ENCODE measurements at regions not wholly inside any gene's neighbourhood (a gene's known extent, or its start where the extent isn't known, plus 50 kb on each side); places are given as distances from the start of the nearest gene placed in this dataset.

GRCh38 chr16:59411961-59412841, 678.1 kb upstream of the GOT2 start:
- no peak for DNase-seq (ENCODE audit: low read depth)

GRCh38 chr16:59410451-59410850, 676.3 kb upstream of the GOT2 start:
- DNase-seq (ENCODE audit: low read depth): no peak

GRCh38 chr16:59405802-59406201, 671.7 kb upstream of the GOT2 start:
- no peak for DNase-seq (ENCODE audit: low read depth)

- DNase-seq (ENCODE audit: low read depth): no peak
These were observed 670.4 kb upstream of the GOT2 start for GRCh38 chr16:59404509-59404908.

GRCh38 chr16:59400830-59401229, 666.7 kb upstream of the GOT2 start:
- no peak for DNase-seq (ENCODE audit: low read depth)

GRCh38 chr16:59397638-59398037, 663.5 kb upstream of the GOT2 start:
- no peak for DNase-seq (ENCODE audit: low read depth)

GRCh38 chr16:59394526-59394925, 660.4 kb upstream of the GOT2 start:
- no peak for DNase-seq (ENCODE audit: low read depth)

GRCh38 chr16:59392911-59393310, 658.8 kb upstream of the GOT2 start:
- no peak for DNase-seq (ENCODE audit: low read depth)

GRCh38 chr16:59391617-59392364, 657.7 kb upstream of the GOT2 start:
- no peak for DNase-seq (ENCODE audit: low read depth)

- DNase-seq (ENCODE audit: low read depth): peak; percentile 6
These were observed 651.8 kb upstream of the GOT2 start for GRCh38 chr16:59385959-59386358.

- no peak for DNase-seq (ENCODE audit: low read depth)
These were observed 651.4 kb upstream of the GOT2 start for GRCh38 chr16:59385491-59385890.

GRCh38 chr16:59373632-59374031, 639.5 kb upstream of the GOT2 start:
- DNase-seq (ENCODE audit: low read depth): no peak

- no peak for DNase-seq (ENCODE audit: low read depth)
These were observed 636.6 kb upstream of the GOT2 start for GRCh38 chr16:59370717-59371116.

GRCh38 chr16:59369523-59369922, 635.4 kb upstream of the GOT2 start:
- DNase-seq (ENCODE audit: low read depth): no peak

- DNase-seq (ENCODE audit: low read depth): no peak
These were observed 634.5 kb upstream of the GOT2 start for GRCh38 chr16:59368586-59368985.

- DNase-seq (ENCODE audit: low read depth): no peak
These were observed 622.6 kb upstream of the GOT2 start for GRCh38 chr16:59356709-59357108.

GRCh38 chr16:59356144-59356543, 622.0 kb upstream of the GOT2 start:
- no peak for DNase-seq (ENCODE audit: low read depth)

GRCh38 chr16:59355704-59356103, 621.6 kb upstream of the GOT2 start:
- DNase-seq (ENCODE audit: low read depth): no peak

GRCh38 chr16:59351305-59351903, 617.3 kb upstream of the GOT2 start:
- DNase-seq (ENCODE audit: low read depth): no peak

- DNase-seq (ENCODE audit: low read depth): no peak
These were observed 616.6 kb upstream of the GOT2 start for GRCh38 chr16:59350670-59351069.

GRCh38 chr16:59342669-59343068, 608.6 kb upstream of the GOT2 start:
- DNase-seq (ENCODE audit: low read depth): no peak

GRCh38 chr16:59341368-59341767, 607.3 kb upstream of the GOT2 start:
- DNase-seq (ENCODE audit: low read depth): no peak

GRCh38 chr16:59339871-59340270, 605.8 kb upstream of the GOT2 start:
- no peak for DNase-seq (ENCODE audit: low read depth)
